Panc1 (cell line): ENCODE measurements at regions not wholly inside any gene's neighbourhood (a gene's known extent, or its start where the extent isn't known, plus 50 kb on each side); places are given as distances from the start of the nearest gene placed in this dataset.
A peak's percentile ranks its signal among the peaks of the same experiment; 100 is the strongest.

Experiments
- ATAC-seq: fragments of 200-7000 bp; cut with Tn5 transposase; 2 replicates; pipeline ENCODE4 v1.9.1; 2020; ENCODE audit warnings: mild to moderate bottlenecking, moderate library complexity
- BruUV-seq: library from RNA; stranded (reverse); fragments of 400-500 nt; replicated peaks from 2 replicates; lab custom pipeline; 2021; lab: Mats Ljungman, UMichigan
- CTCF ChIA-PET: fragments of 300-600 bp; sonication (Branson Sonifier 250); formaldehyde crosslinking; loops from one replicate; lab custom pipeline; 2022; ENCODE audit warnings: antibody characterized with exemption; lab: Charles Lee
- POLR2A ChIA-PET: fragments of 300-600 bp; sonication (Branson Sonifier 250); formaldehyde crosslinking; loops from one replicate; lab custom pipeline; 2022; ENCODE audit warnings: antibody characterized with exemption; lab: Charles Lee
- DNase-seq: peaks from one replicate; pipeline ENCODE4 v3.0.0-alpha.2; 2010; ENCODE audit warnings: low read depth, low spot score
- H3K27ac ChIP-seq: 2 replicates; pipeline ENCODE4 v1.5.1; 2011; ENCODE audit warnings: mild to moderate bottlenecking, low read length, inconsistent platforms
- H3K27me3 ChIP-seq: fragments of 200-500 bp; sonication (Bioruptor generic); 2 replicates; pipeline ENCODE4 v1.6.0; 2014; ENCODE audit warnings: low read length, inconsistent platforms; ENCODE audit not compliant: control insufficient read depth, insufficient read depth
- H3K36me3 ChIP-seq: fragments of 200-500 bp; sonication (Bioruptor generic); 2 replicates; pipeline ENCODE4 v1.5.1; 2014; ENCODE audit warnings: inconsistent platforms, mild to moderate bottlenecking, low read length, moderate library complexity; ENCODE audit not compliant: control insufficient read depth, insufficient read depth
- H3K4me1 ChIP-seq: 2 replicates; pipeline ENCODE4 v1.5.1; 2011; ENCODE audit warnings: inconsistent platforms, mild to moderate bottlenecking, low read length, moderate library complexity; ENCODE audit not compliant: control insufficient read depth, insufficient read depth
- H3K4me3 ChIP-seq, 2 experiments: 2 replicates each; pipeline ENCODE4 v1.5.1; 2011 to 2012; ENCODE audit warnings: low read depth in 2 of 2, low read length in 2 of 2, mild to moderate bottlenecking in 2 of 2, inconsistent platforms in 1 of 2, moderate library complexity in 1 of 2
- H3K9me3 ChIP-seq: fragments of 200-500 bp; sonication (Bioruptor generic); 2 replicates; pipeline ENCODE4 v1.5.1; 2014; ENCODE audit warnings: low read depth, mild to moderate bottlenecking, inconsistent platforms, low read length, moderate library complexity; ENCODE audit not compliant: control insufficient read depth, insufficient read depth
- POLR2AphosphoS5 ChIP-seq: IDR thresholded peaks from 2 replicates; pipeline ENCODE4 v1.6.1; 2012; ENCODE audit warnings: mild to moderate bottlenecking, low read depth, low read length, moderate library complexity
- SIN3A ChIP-seq: IDR thresholded peaks from 2 replicates; pipeline ENCODE4 v1.6.1; 2012; ENCODE audit warnings: low read depth, mild to moderate bottlenecking, low read length, moderate library complexity, borderline replicate concordance; ENCODE audit not compliant: insufficient read depth
- TCF7L2 ChIP-seq: IDR thresholded peaks from 2 replicates; pipeline ENCODE4 v1.6.1; 2011; ENCODE audit warnings: mild to moderate bottlenecking, low read depth, low read length, inconsistent platforms
- in situ Hi-C: cut with HindIII; loops from 2 replicates; pipeline ENCODE4 v1.10.0; 2016; ENCODE audit warnings: low sequenced_read_pairs, low pct_unique_long_range_greater_than_20kb
- intact Hi-C: fragments of 100-400 bp; cut with micrococcal nuclease; formaldehyde crosslinking; loops from one replicate; pipeline ENCODE4 v1.10.0; 2022; ENCODE audit not compliant: unreplicated experiment
- TF ChIP-seq, protein P1 (sequence below), 2 experiments: IDR thresholded peaks; 2 replicates each; pipeline ENCODE4 v1.6.1; 2011 to 2012; ENCODE audit warnings: low read depth in 2 of 2, control low read depth in 1 of 2, low read length in 1 of 2, mild to moderate bottlenecking in 1 of 2, moderate library complexity in 1 of 2; ENCODE audit not compliant: insufficient read depth in 1 of 2

DNA sequence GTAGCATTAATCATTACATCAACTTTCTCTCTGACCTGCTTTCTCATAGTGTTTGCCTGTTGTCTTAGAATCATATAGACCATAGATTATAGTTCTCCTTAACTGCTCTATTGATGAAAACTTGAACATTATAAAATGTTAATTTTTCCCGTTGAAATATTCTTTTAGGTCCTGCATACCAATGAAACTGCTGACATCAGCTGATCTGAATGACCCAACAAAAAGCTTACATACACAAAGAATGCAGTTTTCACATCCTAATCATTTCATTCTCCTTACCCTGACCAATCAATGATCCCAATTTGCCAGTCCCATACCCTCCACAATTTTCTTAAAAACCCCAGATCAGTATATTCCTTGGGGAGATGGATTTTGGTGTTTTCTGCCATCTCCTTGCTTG lies 302.9 kb upstream of the MBL2 start:
- no TSS peak for BruUV-seq

DNA sequence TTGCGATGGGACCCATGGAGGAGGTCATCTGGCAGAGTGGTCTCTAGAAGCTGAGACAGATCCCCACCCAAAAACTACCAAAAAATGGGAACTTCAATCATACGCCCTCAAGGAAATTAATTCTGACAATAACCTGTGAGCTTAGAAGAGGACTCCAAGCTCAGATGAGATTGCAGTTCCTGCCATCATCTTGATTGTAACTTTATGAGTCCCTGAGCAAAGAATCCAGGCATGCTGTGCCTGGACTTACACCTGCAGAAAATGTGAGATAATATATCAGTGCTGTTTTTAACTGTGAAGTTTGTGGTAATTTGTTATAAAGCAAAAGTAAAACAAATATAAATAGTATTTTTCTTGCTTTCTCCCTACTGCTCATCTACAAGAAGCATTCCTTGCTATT lies 299.6 kb upstream of the MBL2 start:
- no peaks in the 10 kb centered on the region for H3K36me3 ChIP-seq
- H3K4me3 ChIP-seq: no peak overlapping the region
- POLR2A ChIA-PET: no interaction called here
- no peaks in the 10 kb centered on the region for H3K27me3 ChIP-seq
- peaks cover 3% of the 10 kb centered on the region; the same call in 1 of the 2 replicates for H3K4me1 ChIP-seq
- ATAC-seq (no peak), DNase-seq (no peak)
- intact Hi-C loops (no loop called here), in situ Hi-C loops (no loop called here)
- CTCF ChIA-PET: interaction anchor here (0.6 kb wide), 1 partner anchor 94 kb away, joined by 5 read pairs; no protein-coding TSS in a partner anchor
- peak overlapping the region; percentile 56 for H3K27ac ChIP-seq
- no TSS peak for BruUV-seq
- TF ChIP-seq POLR2AphosphoS5 (no peak), TCF7L2 (no peak)
- TF ChIP-seq, protein P1, sequence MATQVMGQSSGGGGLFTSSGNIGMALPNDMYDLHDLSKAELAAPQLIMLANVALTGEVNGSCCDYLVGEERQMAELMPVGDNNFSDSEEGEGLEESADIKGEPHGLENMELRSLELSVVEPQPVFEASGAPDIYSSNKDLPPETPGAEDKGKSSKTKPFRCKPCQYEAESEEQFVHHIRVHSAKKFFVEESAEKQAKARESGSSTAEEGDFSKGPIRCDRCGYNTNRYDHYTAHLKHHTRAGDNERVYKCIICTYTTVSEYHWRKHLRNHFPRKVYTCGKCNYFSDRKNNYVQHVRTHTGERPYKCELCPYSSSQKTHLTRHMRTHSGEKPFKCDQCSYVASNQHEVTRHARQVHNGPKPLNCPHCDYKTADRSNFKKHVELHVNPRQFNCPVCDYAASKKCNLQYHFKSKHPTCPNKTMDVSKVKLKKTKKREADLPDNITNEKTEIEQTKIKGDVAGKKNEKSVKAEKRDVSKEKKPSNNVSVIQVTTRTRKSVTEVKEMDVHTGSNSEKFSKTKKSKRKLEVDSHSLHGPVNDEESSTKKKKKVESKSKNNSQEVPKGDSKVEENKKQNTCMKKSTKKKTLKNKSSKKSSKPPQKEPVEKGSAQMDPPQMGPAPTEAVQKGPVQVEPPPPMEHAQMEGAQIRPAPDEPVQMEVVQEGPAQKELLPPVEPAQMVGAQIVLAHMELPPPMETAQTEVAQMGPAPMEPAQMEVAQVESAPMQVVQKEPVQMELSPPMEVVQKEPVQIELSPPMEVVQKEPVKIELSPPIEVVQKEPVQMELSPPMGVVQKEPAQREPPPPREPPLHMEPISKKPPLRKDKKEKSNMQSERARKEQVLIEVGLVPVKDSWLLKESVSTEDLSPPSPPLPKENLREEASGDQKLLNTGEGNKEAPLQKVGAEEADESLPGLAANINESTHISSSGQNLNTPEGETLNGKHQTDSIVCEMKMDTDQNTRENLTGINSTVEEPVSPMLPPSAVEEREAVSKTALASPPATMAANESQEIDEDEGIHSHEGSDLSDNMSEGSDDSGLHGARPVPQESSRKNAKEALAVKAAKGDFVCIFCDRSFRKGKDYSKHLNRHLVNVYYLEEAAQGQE (IDR thresholded peaks at IDR 0.05; ENCODE audit: insufficient read depth in 1 of 2, low read depth in 2 of 2, low read length in 1 of 2): no peak
- 0 out of 2 replicates have a peak, but pooled peaks cover 3% of the 10 kb centered on the region for H3K9me3 ChIP-seq

More for the DNA sequence above, 302.9 kb upstream of the MBL2 start:
- ATAC-seq: no peak
- ChIA-PET POLR2A (no interaction called here), CTCF (no interaction called here)
- no peaks in the 10 kb centered on the region for H3K4me1 ChIP-seq
- H3K4me3 ChIP-seq: no peak overlapping the region
- no peak for DNase-seq
- H3K36me3 ChIP-seq: no peaks in the 10 kb centered on the region
- H3K27ac ChIP-seq: no peak overlapping the region
- intact Hi-C loops: no loop called here
- in situ Hi-C loops: no loop called here
- H3K9me3 ChIP-seq: 0 out of 2 replicates have a peak, but pooled peaks cover 3% of the 10 kb centered on the region
- no peaks in the 10 kb centered on the region for H3K27me3 ChIP-seq
- TF ChIP-seq, protein P1 (IDR thresholded peaks at IDR 0.05; ENCODE audit: insufficient read depth in 1 of 2, low read depth in 2 of 2, low read length in 1 of 2): no peak
- no peak for TF ChIP-seq POLR2AphosphoS5

DNA sequence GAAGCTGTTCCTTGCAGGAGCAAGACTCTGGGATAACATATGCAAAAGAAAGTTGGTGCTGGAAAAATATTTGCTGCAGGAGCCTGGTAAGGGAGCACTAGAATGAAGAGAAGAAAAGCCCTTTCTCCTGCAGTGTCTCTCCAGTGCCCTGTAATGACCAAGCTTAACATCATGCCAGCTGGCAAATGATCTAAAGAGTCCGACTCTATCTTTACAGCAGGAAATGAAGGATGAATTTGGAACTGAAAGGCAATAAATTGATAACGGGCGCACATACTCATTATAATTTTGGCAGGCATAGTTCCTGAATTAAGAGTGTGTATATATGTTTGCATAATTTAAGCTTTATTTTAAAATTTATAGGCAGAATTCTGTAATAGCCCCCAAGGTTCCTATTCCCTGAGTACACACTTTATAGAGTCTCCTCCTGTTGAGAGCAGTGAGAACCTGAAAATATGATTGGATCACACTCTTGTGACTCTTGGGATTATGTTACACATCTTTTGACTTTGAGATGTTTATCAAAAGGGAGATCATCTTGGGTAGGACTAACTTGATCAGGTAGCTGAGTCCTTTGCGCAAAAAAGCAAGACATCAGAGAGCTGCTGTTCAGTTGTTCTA lies 299.0 kb upstream of the MBL2 start:
- H3K9me3 ChIP-seq: 0 out of 2 replicates have a peak, but pooled peaks cover 3% of the 10 kb centered on the region
- POLR2A ChIA-PET: no interaction called here
- ATAC-seq (no peak), DNase-seq (no peak)
- in situ Hi-C loops: no loop called here
- TF ChIP-seq, protein P1 (IDR thresholded peaks at IDR 0.05; ENCODE audit: insufficient read depth in 1 of 2, low read depth in 2 of 2, low read length in 1 of 2): no peak
- TF ChIP-seq SIN3A (no peak), TCF7L2 (peak; percentile 92)
- H3K36me3 ChIP-seq: no peaks in the 10 kb centered on the region
- intact Hi-C loops: no loop called here
- H3K4me1 ChIP-seq: peaks cover 3% of the 10 kb centered on the region; the same call in 1 of the 2 replicates
- CTCF ChIA-PET: interaction anchor here (0.6 kb wide), 1 partner anchor 93 kb away, joined by 5 read pairs; no protein-coding TSS in a partner anchor
- BruUV-seq: no TSS peak
- H3K27me3 ChIP-seq: no peaks in the 10 kb centered on the region
- peak overlapping the region; percentile 56 for H3K27ac ChIP-seq
- H3K4me3 ChIP-seq: no peak overlapping the region
